ENCODE measurements at regions not wholly inside any gene's neighbourhood (a gene's known extent, or its start where the extent isn't known, plus 50 kb on each side); places are given as distances from the start of the nearest gene placed in this dataset.

- Histone ChIP-seq H3K27ac (no peak overlapping the region), H3K9me3 (no peaks in the 10 kb centered on the region), H3K36me3 (no peaks in the 10 kb centered on the region), H3K4me1 (no peaks in the 10 kb centered on the region), H3K4me3 (no peak overlapping the region), H3K27me3 (no peaks in the 10 kb centered on the region), H3K9ac (ENCODE audit: low read depth in 2 of 2, low read length in 2 of 2) (no peak overlapping the region)
- intact Hi-C loops (cut with DNase I) = no loop called here
- no peak for TF ChIP-seq CTCF (IDR thresholded peaks at IDR 0.05)
- DNase-seq = no peak
These were observed 149.0 kb upstream of the PWP1 start for GRCh38 chr12:107536613-107537012.

GRCh38 chr12:107537464-107538119 is 148.0 kb upstream of the PWP1 start:
- no peak for TF ChIP-seq CTCF (IDR thresholded peaks at IDR 0.05)
- H3K4me1 ChIP-seq = no peaks in the 10 kb centered on the region
- no peak overlapping the region for H3K4me3 ChIP-seq
- H3K9me3 ChIP-seq = no peaks in the 10 kb centered on the region
- no peak overlapping the region for H3K27ac ChIP-seq
- H3K27me3 ChIP-seq = no peaks in the 10 kb centered on the region
- no peak overlapping the region for H3K9ac ChIP-seq (ENCODE audit: low read depth in 2 of 2, low read length in 2 of 2)
- H3K36me3 ChIP-seq = no peaks in the 10 kb centered on the region
- intact Hi-C loops (cut with DNase I) = no loop called here
- no peak for DNase-seq

- Histone ChIP-seq H3K9ac (ENCODE audit: low read depth in 2 of 2, low read length in 2 of 2) (no peak overlapping the region), H3K9me3 (no peaks in the 10 kb centered on the region), H3K4me3 (no peak overlapping the region), H3K4me1 (no peaks in the 10 kb centered on the region), H3K36me3 (no peaks in the 10 kb centered on the region), H3K27me3 (no peaks in the 10 kb centered on the region), H3K27ac (no peak overlapping the region)
- intact Hi-C loops (cut with DNase I) = no loop called here
- DNase-seq = no peak
- no peak for TF ChIP-seq CTCF (IDR thresholded peaks at IDR 0.05)
These were observed 146.2 kb upstream of the PWP1 start for GRCh38 chr12:107539196-107539939.

- Histone ChIP-seq H3K9ac (ENCODE audit: low read depth in 2 of 2, low read length in 2 of 2) (no peak overlapping the region), H3K4me1 (no peaks in the 10 kb centered on the region), H3K27ac (no peak overlapping the region), H3K4me3 (no peak overlapping the region), H3K36me3 (no peaks in the 10 kb centered on the region), H3K9me3 (no peaks in the 10 kb centered on the region), H3K27me3 (no peaks in the 10 kb centered on the region)
- TF ChIP-seq CTCF (IDR thresholded peaks at IDR 0.05) = no peak
- intact Hi-C loops (cut with DNase I) = no loop called here
- no peak for DNase-seq
These were observed 144.4 kb upstream of the PWP1 start for GRCh38 chr12:107541001-107541705.

- no peak for TF ChIP-seq CTCF (IDR thresholded peaks at IDR 0.05)
These were observed 142.2 kb upstream of the PWP1 start for GRCh38 chr12:107543416-107543815.

More at GRCh38 chr12:107543416-107543815, 142.2 kb upstream of the PWP1 start:
- Histone ChIP-seq H3K9ac (ENCODE audit: low read depth in 2 of 2, low read length in 2 of 2) (no peak overlapping the region), H3K36me3 (no peaks in the 10 kb centered on the region), H3K4me3 (no peak overlapping the region), H3K9me3 (no peaks in the 10 kb centered on the region), H3K27ac (no peak overlapping the region), H3K4me1 (no peaks in the 10 kb centered on the region), H3K27me3 (no peaks in the 10 kb centered on the region)
- DNase-seq = no peak
- intact Hi-C loops (cut with DNase I) = no loop called here
